Limb (tissue), 2 donors: ENCODE measurements at regions not wholly inside any gene's neighbourhood (a gene's known extent, or its start where the extent isn't known, plus 50 kb on each side); places are given as distances from the start of the nearest gene placed in this dataset.

Experiments
- DNase-seq, 2 donors: peaks; one replicate each; pipeline ENCODE4 v3.0.0-alpha.2; 2016; ENCODE audit errors: extremely low spot score in 2 of 2

DNA sequence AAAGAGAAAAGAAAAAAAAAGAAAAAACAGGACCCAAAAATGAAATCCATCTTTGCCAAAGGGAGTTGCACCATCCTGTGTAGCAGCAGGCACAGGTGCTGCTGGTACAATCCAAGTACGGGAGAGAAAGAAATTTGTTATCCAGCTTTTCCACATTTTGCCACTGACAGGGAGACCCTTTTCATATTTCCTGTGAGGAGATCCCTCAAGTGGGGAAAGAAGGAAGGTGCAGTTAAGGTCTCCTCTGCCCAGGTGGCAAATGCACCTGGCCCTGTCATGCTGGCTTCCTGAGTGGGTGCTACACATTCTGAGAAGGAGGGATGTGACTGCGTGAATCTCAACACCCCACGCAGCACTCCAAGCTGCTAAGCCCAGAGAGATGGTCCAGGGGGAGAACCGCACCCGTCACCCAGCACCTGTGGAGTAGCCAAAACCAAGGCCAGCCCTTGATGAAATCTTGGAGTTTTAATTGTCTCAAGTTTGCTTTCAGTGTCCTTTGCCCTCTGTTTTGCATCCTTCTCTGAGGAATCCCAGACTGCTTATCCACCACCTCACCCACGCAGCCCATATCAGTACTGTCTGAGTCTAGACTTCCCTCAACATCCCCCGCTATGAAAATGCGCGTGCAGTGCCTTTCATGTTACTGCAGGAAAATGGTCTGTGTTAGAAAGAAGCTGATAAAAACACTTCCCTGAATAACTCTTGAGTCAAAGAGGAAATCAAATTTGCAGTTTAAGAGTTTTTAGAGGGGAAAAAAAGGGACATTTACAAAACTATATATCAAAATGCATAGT, 141.9 kb upstream of the THBS1 start:
- no peak for DNase-seq

DNA sequence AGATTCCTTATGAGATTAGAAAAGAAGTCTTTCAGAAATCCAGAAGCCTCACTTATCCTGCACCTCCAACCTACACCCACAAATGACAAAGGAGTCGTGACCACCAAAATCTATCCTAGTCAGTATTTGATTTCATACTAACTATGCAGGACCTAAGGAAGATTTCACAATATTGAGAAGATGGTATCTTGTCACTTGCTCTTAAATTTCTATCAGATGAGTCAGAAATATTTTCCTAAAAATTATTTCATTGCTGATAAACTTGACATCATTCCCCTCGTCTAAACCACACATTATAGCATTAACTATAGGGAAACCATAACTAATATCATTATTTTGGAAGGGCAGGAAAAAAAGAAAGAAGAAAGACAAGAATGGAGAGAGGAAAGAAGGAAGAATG, 138.0 kb upstream of the THBS1 start:
- no peak for DNase-seq

GRCh38 chr15:39443659-39444219, 137.1 kb upstream of the THBS1 start:
- no peak for DNase-seq

DNA sequence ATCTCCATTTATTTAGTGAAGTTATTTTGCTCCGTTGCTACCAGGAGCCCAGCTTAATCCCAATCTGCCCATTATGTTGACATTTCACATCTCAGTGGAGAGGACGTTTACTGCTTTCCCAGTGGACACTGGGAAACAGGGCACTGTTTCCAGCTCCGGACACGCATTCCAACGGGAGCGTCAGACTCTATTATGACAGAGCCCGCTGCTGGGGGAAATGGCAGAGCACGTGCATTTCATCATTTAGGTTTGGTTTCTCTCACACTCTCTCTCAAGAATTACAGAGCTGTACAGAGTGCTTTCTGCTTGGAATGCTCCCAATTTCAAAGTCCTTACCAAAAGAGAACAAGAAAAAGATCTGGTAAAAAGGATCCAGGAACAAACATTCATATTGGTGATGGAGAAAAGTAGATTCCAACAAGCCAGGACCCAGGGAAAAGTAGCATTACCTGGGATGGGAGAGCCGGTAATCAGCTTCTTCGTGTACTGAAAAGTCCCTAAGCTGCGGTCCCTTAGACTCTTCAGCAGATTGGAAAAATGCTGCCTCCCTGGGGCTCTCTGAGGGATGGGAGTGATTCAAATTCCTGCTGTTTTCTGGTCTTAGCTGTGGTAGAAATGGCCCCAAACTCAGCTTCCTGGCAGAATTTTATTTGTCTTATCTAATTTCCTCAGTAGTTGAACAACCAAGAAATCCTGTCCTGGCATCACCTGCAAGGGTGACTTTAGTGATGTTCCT, 136.0 kb upstream of the THBS1 start:
- DNase-seq = no peak

DNA sequence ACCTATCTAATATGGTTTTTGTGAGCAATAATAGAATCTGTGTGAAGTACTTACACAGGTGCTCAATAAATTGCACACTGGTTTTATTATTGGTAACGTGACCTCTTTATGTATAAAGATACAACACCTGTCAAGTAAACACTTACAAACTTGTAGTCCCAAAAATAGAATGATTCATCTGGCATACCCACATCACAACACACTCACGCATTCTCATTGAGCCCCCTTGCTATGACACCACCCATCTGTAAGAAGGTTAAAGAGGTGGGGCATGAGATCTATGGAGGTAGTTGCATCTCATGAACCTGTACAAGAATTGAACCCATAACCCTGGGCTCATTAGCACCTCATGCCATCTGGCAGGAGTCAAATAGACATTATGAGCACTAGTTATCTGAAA, 134.9 kb upstream of the THBS1 start:
- DNase-seq = no peak

- DNase-seq = no peak
These were observed 133.5 kb upstream of the THBS1 start for GRCh38 chr15:39447346-39447745.

- no peak for DNase-seq
These were observed 133.0 kb upstream of the THBS1 start for GRCh38 chr15:39447881-39448280.

GRCh38 chr15:39448409-39448808, 132.5 kb upstream of the THBS1 start:
- no peak for DNase-seq

DNA sequence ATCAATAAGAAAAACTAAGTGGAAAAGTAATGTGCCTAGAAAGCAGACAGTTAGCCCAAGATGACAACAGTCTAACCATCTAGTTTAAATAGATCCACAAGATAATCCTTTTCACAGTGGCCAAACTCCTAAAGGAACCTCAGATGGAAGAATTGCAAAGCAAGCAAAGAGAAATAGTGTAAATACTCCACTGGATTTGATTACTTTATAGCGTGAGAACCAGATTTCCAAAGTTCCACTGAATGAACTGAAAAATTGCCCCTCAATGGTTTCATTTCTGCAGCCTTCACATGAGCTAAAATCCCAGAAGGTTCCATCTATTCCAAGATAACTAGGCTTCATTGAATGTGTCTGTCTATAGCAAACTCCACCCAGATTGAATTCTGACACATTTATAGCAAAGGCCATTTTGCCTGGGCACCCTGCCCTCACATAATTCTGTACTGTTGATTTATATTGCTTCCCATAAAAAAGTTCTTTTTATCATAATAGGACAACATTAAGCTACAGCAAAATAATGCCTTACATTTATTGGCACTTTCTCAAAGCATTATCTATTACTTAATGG, 129.7 kb upstream of the THBS1 start:
- DNase-seq = peak in 1 of 2 donors; percentile 44

- DNase-seq = no peak
These were observed 129.0 kb upstream of the THBS1 start for GRCh38 chr15:39451871-39452270.

GRCh38 chr15:39453620-39454019, 127.3 kb upstream of the THBS1 start:
- DNase-seq = no peak

- DNase-seq = no peak
These were observed 126.5 kb upstream of the THBS1 start for GRCh38 chr15:39454189-39454986.

- peak in 1 of 2 donors; percentile 71 for DNase-seq
These were observed 125.3 kb upstream of the THBS1 start for GRCh38 chr15:39455471-39455991.

DNA sequence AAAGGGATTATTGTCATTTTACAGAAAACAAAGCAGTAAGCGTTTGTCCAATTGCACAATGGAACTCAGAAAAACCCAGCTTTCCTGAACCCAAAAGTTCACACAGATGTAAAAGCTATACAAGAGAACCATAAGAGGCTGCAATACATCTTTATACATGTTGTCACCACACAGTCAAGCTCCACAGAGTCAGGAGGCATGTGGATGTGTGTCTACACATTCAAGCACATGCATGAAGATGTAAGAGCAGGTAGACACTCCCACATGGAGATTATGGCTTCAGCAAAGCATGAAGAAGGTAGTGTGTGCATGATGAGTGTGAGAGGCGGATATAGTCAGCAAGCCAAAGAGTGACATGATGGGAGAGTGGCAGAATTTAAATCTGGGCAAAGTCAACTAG, 124.7 kb upstream of the THBS1 start:
- DNase-seq = no peak

GRCh38 chr15:39456582-39457330, 124.1 kb upstream of the THBS1 start:
- DNase-seq = no peak

DNA sequence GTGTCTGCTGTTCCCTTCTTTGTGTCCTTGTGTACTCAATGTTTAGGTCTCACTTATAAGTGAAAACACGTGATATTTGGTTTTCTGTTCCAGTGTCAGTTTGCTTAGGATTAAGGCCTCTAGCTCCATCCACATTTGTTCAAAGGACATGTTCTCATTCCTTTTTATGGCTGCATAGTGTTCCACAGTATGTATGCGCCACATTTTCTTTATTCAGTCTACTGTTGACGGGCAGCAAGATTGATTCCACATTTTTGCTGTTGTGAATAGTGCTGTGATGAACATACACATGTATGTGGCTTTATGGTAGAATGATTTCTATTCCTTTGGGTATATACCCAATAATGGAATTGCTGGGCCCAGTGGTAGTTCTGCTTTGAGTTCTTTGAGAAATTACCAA, 122.7 kb upstream of the THBS1 start:
- DNase-seq = no peak

DNA sequence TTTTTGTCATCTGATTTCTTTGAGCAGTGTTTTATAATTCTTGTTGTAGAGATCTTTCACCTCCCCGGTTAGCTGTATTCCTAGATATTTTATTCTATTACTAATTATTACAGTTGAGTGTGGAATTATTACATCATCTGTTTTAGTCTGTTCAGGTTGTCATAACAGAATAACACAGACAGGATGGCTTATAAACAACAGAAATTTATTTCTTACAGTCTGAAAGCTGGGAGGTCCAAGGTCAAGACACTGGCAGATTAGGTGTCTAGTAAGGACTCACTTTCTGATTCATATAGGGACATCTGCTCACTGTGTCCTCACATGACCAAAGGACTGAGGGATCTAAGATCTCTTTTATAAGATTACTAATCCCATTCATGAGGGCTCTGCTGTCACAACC, 121.3 kb upstream of the THBS1 start:
- DNase-seq = no peak

DNA sequence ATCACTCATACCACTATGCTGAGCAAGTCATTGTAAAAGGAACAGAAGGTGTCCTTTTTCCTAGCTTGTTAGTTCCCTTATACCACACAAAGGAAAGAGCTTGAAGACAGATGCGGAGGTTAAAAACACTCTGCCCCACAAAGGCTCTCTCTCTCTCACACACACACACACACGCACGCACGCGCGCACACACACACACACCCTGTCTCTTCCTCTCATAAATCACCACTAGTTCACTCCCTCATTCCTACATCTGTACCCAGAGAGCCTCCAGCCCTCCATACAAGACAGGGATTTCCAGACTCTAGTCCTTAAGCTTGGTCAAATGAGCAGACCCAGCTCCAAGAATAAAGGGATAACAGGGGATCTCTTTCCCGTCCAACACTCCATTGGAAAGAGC, 120.1 kb upstream of the THBS1 start:
- DNase-seq = no peak

DNA sequence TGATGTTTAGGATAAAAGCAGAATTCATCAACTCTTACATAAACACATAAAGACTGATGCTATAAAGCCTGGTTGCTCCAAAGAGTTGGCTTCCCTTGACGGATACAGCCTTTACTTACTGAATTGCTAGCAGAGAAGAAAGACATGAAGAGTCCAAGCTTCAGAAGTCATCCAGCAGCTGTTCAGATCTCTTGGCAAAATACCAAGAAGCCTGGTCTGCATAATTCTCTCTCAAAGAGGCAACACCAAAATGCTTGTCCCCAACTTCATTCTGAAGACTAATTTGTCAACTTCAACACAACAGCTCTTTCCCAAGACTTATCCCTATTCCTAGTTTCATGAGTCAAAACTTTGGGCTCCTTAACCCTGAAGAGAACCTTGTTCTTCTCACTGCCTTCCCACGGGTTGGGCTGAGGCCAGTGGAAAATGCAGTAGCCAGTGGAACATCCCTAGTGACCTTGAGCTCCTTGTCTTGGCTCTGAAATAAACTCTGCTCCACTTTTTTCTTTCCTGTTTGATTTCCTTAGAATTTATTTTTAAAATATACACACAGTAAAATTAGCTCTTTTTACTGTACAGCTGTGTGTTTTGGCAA, 119.2 kb upstream of the THBS1 start:
- DNase-seq = peak in 1 of 2 donors; percentile 49

DNA sequence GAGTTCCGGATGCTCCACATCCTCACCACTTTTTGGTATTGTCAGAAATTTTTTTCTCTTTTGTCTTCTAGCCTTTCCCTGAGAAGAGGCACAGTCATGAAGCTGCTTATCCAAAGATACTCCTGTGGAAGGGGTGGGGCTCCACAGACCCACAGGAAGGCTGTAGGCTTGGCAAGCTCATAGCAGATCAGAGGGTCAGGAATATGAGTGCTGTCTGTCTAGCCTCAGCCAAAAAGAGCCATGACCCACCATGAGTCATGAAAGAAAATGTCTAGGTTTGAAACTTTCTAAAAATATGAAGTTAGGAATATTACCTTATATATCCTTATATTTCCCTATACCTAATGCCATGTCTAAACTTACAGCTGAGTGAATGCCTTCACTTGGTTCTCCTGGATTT, 118.2 kb upstream of the THBS1 start:
- DNase-seq = no peak
